Thyroid gland (tissue), 4 donors: ENCODE measurements at regions not wholly inside any gene's neighbourhood (a gene's known extent, or its start where the extent isn't known, plus 50 kb on each side); places are given as distances from the start of the nearest gene placed in this dataset.

Experiments
- DNase-seq, 2 donors: peaks; one replicate each; pipeline ENCODE4 v3.0.0-alpha.2; 2019
- H3K27ac ChIP-seq, 3 donors: fragments of 200-600 bp; sonication (generic); 1 replicate in 2 of 3; 2 replicates in 1 of 3; pipeline ENCODE4 v1.5.1; 2016 to 2019; ENCODE audit warnings: mild to moderate bottlenecking in 1 of 3, moderate library complexity in 1 of 3
- H3K27me3 ChIP-seq: fragments of 200-600 bp; sonication (generic); one replicate; pipeline ENCODE4 v1.5.1; 2019
- H3K36me3 ChIP-seq, 2 donors: fragments of 200-600 bp; sonication (generic); one replicate each; pipeline ENCODE4 v1.5.1; 2016 to 2019
- H3K4me1 ChIP-seq, 2 donors: fragments of 200-600 bp; sonication (generic); one replicate each; pipeline ENCODE4 v1.5.1; 2017 to 2019
- H3K4me3 ChIP-seq, 3 donors: fragments of 200-600 bp; sonication (generic); replicated peaks in 1 of 3; 1 replicate in 2 of 3; 2 replicates in 1 of 3; pipeline ENCODE4 v1.5.1; 2016; ENCODE audit warnings: mild to moderate bottlenecking in 1 of 3
- H3K9me3 ChIP-seq: fragments of 200-600 bp; sonication (generic); one replicate; pipeline ENCODE4 v1.5.1; 2017
- POLR2A ChIP-seq, 2 donors: fragments of 450-650 bp; IDR thresholded peaks; one replicate each; pipeline ENCODE4 v1.6.1; 2017; ENCODE audit warnings: antibody characterized with exemption in 2 of 2, mild to moderate bottlenecking in 2 of 2, moderate library complexity in 1 of 2
- WGBS, 2 donors: methylation state at CpG; one replicate each; pipeline ENCODE4 v1.1.5; 2017; 5-methylcytosine and 5-hydroxymethylcytosine counted together
- intact Hi-C: fragments of 100-400 bp; cut with DNase I; formaldehyde crosslinking; loops from one replicate; pipeline ENCODE4 v1.15.1; 2023
- TF ChIP-seq, protein P1 (sequence below), 6 experiments: fragments of 200-600 bp in 3 of 6; fragments of 450-650 bp in 3 of 6; sonication (generic) in 3 of 6; IDR thresholded peaks; one replicate each; pipeline ENCODE4 v1.5.1; 2016 to 2019; ENCODE audit warnings: antibody characterized with exemption in 6 of 6, mild to moderate bottlenecking in 2 of 6, inconsistent platforms in 1 of 6, moderate library complexity in 1 of 6

GRCh38 chr4:92045718-92046117, 258.0 kb upstream of the GRID2 start:
- no peak overlapping the region for H3K4me3 ChIP-seq
- DNase-seq = no peak
- no peaks in the 10 kb centered on the region for H3K4me1 ChIP-seq
- no peaks in the 10 kb centered on the region for H3K9me3 ChIP-seq
- no peaks in the 10 kb centered on the region for H3K27me3 ChIP-seq
- 94 to 95% methylated on average over 12 to 13 of the region's 13 CpGs for WGBS, 2 donors
- TF ChIP-seq, protein P1, sequence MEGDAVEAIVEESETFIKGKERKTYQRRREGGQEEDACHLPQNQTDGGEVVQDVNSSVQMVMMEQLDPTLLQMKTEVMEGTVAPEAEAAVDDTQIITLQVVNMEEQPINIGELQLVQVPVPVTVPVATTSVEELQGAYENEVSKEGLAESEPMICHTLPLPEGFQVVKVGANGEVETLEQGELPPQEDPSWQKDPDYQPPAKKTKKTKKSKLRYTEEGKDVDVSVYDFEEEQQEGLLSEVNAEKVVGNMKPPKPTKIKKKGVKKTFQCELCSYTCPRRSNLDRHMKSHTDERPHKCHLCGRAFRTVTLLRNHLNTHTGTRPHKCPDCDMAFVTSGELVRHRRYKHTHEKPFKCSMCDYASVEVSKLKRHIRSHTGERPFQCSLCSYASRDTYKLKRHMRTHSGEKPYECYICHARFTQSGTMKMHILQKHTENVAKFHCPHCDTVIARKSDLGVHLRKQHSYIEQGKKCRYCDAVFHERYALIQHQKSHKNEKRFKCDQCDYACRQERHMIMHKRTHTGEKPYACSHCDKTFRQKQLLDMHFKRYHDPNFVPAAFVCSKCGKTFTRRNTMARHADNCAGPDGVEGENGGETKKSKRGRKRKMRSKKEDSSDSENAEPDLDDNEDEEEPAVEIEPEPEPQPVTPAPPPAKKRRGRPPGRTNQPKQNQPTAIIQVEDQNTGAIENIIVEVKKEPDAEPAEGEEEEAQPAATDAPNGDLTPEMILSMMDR (IDR thresholded peaks at IDR 0.05) = no peak
- TF ChIP-seq POLR2A (IDR thresholded peaks at IDR 0.05) = no peak
- no peak overlapping the region for H3K27ac ChIP-seq
- intact Hi-C loops = no loop called here
- H3K36me3 ChIP-seq = no peaks in the 10 kb centered on the region

DNA sequence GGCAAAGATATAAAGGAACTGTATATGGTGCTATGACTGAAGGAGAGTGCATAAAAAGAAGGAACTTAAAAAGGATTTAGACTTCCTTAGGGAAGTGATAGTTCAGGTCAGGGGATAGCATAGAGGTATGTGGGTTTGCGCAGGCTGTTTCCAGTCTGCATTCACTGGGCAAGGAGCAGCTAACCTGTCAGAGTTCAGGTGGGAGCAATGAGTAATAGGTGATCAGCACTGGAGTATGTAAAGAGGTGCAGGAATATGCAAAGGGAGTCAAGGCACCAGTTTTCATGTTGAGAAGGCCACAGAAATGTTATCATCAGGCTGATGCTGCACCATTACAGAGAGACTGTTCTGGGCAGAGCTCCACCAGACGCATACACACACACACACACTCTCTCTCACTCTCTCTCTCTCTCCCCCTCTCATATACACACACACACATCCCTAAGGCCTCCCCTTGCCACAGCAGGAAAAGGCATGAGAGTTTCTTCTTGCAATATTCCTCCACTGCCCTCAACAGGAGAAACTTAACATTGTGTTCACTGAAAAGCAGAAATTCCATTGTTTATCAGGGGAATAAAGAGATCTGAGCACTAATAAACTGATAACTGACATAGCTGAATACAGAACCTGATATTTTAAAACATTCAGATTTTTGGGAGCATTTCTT, 256.4 kb upstream of the GRID2 start:
- Histone ChIP-seq H3K4me3 (no peak overlapping the region), H3K27ac (no peak overlapping the region), H3K4me1 (no peaks in the 10 kb centered on the region), H3K27me3 (no peaks in the 10 kb centered on the region), H3K9me3 (no peaks in the 10 kb centered on the region), H3K36me3 (no peaks in the 10 kb centered on the region)
- WGBS, 2 donors = 57 to 64% methylated on average over 2 of the region's 2 CpGs
- TF ChIP-seq POLR2A (IDR thresholded peaks at IDR 0.05) = no peak
- TF ChIP-seq, protein P1 (IDR thresholded peaks at IDR 0.05) = no peak
- no peak for DNase-seq
- intact Hi-C loops = no loop called here

- H3K27me3 ChIP-seq = no peaks in the 10 kb centered on the region
- intact Hi-C loops = no loop called here
- H3K4me3 ChIP-seq = no peak overlapping the region
- DNase-seq = no peak
- no peaks in the 10 kb centered on the region for H3K4me1 ChIP-seq
- no peaks in the 10 kb centered on the region for H3K9me3 ChIP-seq
- no peak overlapping the region for H3K27ac ChIP-seq
- TF ChIP-seq, protein P1 (IDR thresholded peaks at IDR 0.05) = no peak
- TF ChIP-seq POLR2A (IDR thresholded peaks at IDR 0.05) = no peak
- 78 to 84% methylated on average over 3 of the region's 3 CpGs for WGBS, 2 donors
- H3K36me3 ChIP-seq = no peaks in the 10 kb centered on the region
Observed at GRCh38 chr4:92050875-92051274, 252.9 kb upstream of the GRID2 start.

GRCh38 chr4:92059615-92060014, 244.2 kb upstream of the GRID2 start:
- DNase-seq = no peak
- Histone ChIP-seq H3K4me1 (no peaks in the 10 kb centered on the region), H3K4me3 (no peak overlapping the region), H3K36me3 (no peaks in the 10 kb centered on the region), H3K9me3 (no peaks in the 10 kb centered on the region), H3K27me3 (no peaks in the 10 kb centered on the region), H3K27ac (no peak overlapping the region)
- no peak for TF ChIP-seq POLR2A (IDR thresholded peaks at IDR 0.05)
- TF ChIP-seq, protein P1 (IDR thresholded peaks at IDR 0.05) = no peak
- intact Hi-C loops = no loop called here

DNA sequence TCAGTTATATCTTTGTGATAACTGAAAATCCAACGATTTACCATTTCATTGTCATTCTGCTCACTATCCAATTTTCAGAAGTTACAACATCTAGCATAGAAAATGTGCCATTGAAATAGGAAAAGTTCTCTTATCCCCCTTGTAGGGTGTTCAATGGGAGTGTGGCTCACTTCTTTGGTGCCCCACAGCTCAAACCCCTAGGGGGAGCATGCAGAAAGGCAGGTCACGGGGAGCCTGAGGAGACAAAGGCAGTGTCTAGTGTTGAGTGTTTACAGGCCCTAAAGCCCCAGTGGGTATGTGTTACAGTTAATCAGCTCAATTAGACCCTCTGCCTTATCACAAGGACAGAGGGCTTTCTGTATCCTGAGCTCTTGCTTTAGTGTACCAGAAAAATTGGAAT, 243.4 kb upstream of the GRID2 start:
- intact Hi-C loops = no loop called here
- H3K27me3 ChIP-seq = no peaks in the 10 kb centered on the region
- H3K27ac ChIP-seq = no peak overlapping the region
- no peaks in the 10 kb centered on the region for H3K4me1 ChIP-seq
- no peak for DNase-seq
- TF ChIP-seq POLR2A (IDR thresholded peaks at IDR 0.05) = no peak
- TF ChIP-seq, protein P1 (IDR thresholded peaks at IDR 0.05) = no peak
- no peak overlapping the region for H3K4me3 ChIP-seq
- no peaks in the 10 kb centered on the region for H3K9me3 ChIP-seq
- no peaks in the 10 kb centered on the region for H3K36me3 ChIP-seq
- 81 to 95% methylated on average over 2 of the region's 2 CpGs for WGBS, 2 donors
